ENCODE measurements at regions not wholly inside any gene's neighbourhood (a gene's known extent, or its start where the extent isn't known, plus 50 kb on each side); places are given as distances from the start of the nearest gene placed in this dataset.

DNA sequence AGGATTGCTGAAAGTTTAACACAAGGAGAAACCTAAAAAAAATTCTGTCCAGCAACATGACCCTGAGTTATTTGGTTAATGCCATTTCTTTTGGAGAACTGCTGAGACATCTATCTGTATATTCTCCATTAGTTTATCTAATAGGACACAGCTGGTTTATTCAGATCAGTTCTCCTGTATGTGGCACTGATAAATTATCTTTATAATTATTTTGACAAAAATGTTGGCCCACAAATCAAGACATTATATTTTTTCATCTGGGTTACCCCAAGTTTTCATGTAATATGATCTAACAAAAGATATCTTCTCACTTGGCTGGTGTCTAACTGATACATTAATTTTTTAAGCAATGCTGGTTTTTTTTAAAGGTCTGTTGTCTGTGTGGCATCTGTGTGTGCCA is 231.4 kb downstream of the KLF12 start:
- TF ChIP-seq EZH2phosphoT487 (IDR thresholded peaks at IDR 0.05; ENCODE audit: low read depth, severe bottlenecking, unreplicated experiment), result no peak
- H3K27ac ChIP-seq, result no peak overlapping the region
- H4K20me1 ChIP-seq (ENCODE audit: insufficient read depth, poor library complexity, severe bottlenecking), result no peaks in the 10 kb centered on the region
- H3K79me2 ChIP-seq, result no peaks in the 10 kb centered on the region
- H3K9me2 ChIP-seq (replicated peaks; ENCODE audit: insufficient read depth), result no peaks in the 10 kb centered on the region
- no peaks in the 10 kb centered on the region for H3K27me3 ChIP-seq
- H3K4me3 ChIP-seq, result no peak overlapping the region
- no peaks in the 10 kb centered on the region for H3K9me3 ChIP-seq (ENCODE audit: low read depth)
- DNase-seq (ENCODE audit: low spot score), result no peak
- no peaks in the 10 kb centered on the region for H3K36me3 ChIP-seq (replicated peaks; ENCODE audit: insufficient read depth, low read depth)
- H2AFZ ChIP-seq, result no peak overlapping the region
- H3K4me2 ChIP-seq, result no peak overlapping the region
- H3K4me1 ChIP-seq (ENCODE audit: insufficient read depth), result no peaks in the 10 kb centered on the region

DNA sequence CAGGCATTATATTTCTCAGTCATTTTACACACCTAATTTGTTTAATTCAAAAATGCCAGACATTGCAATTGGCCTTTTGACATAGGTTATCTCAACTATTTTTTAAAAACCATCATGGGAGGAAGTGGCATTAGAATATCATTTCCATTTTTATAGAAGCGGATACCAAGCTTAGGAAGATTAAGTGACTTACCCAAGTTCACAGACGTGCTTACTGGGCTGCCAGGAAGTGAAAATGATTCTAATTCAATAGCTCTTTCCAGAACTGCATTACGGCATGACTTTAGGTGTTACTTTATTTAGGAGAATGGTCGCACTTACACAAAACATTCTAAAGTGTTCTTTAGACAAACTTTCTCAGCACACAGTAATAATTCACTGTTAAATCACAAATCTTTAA is 231.9 kb downstream of the KLF12 start:
- H3K27ac ChIP-seq, result no peak overlapping the region
- no peaks in the 10 kb centered on the region for H3K36me3 ChIP-seq (replicated peaks; ENCODE audit: insufficient read depth, low read depth)
- 46% methylated on average over 4 of the region's 4 CpGs for WGBS (ENCODE audit: low lambda C conversion rate, missing lambda C conversion rate)
- no peaks in the 10 kb centered on the region for H3K4me1 ChIP-seq (ENCODE audit: insufficient read depth)
- no peak for DNase-seq (ENCODE audit: low spot score)
- H3K9me3 ChIP-seq (ENCODE audit: low read depth), result no peaks in the 10 kb centered on the region
- TF ChIP-seq CTCF (IDR thresholded peaks at IDR 0.05; ENCODE audit: poor library complexity) (no peak), EZH2 (IDR thresholded peaks at IDR 0.05; ENCODE audit: borderline replicate concordance) (no peak), EZH2phosphoT487 (IDR thresholded peaks at IDR 0.05; ENCODE audit: low read depth, severe bottlenecking, unreplicated experiment) (no peak)
- H3K4me2 ChIP-seq, result no peak overlapping the region
- H3K27me3 ChIP-seq, result no peaks in the 10 kb centered on the region
- H3K79me2 ChIP-seq, result no peaks in the 10 kb centered on the region
- no peaks in the 10 kb centered on the region for H4K20me1 ChIP-seq (ENCODE audit: insufficient read depth, poor library complexity, severe bottlenecking)
- H2AFZ ChIP-seq, result no peak overlapping the region
- no peak overlapping the region for H3K4me3 ChIP-seq
- no peaks in the 10 kb centered on the region for H3K9me2 ChIP-seq (replicated peaks; ENCODE audit: insufficient read depth)

DNA sequence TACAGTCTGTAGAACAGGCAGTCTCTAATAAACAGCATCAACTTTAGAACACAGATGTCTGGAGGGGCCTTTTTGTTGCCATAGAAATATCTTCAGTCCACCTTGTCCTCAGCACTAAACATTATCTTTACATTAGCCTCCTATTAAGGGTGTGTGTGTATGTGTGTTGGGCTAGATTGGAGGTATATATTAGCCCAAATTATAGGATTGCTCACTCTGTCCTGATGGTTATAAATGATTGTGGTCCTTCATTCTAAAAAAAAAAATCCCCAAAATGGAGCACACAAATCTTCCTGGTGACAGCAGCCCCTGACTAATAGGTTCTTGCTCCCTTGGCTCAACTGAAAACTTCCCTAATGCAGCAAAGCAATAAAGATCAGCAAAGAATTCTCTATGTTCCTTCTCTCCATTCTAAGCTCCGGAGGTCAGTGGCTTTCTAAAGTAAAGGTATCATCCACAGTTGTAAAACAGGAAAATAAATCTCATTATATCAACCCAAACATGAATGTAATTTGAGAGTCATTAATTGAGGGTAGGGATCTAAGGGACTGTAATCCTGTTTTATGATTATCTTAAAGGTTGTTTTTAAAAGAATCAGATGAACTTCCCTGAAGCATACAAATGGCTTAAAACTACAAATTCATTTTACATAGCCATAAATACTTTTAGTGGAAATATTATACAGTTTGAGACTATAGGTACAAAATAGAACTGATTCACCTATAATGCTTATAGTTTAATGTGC is 232.7 kb downstream of the KLF12 start:
- DNase-seq (ENCODE audit: low spot score), result no peak
- no peaks in the 10 kb centered on the region for H3K4me1 ChIP-seq (ENCODE audit: insufficient read depth)
- TF ChIP-seq EZH2phosphoT487 (IDR thresholded peaks at IDR 0.05; ENCODE audit: low read depth, severe bottlenecking, unreplicated experiment), result no peak
- TF ChIP-seq EZH2 (IDR thresholded peaks at IDR 0.05; ENCODE audit: borderline replicate concordance), result no peak
- TF ChIP-seq CTCF (IDR thresholded peaks at IDR 0.05; ENCODE audit: poor library complexity), result no peak
- H3K36me3 ChIP-seq (replicated peaks; ENCODE audit: insufficient read depth, low read depth), result no peaks in the 10 kb centered on the region
- no peaks in the 10 kb centered on the region for H3K27me3 ChIP-seq
- no peak overlapping the region for H3K4me2 ChIP-seq
- no peak overlapping the region for H2AFZ ChIP-seq
- H4K20me1 ChIP-seq (ENCODE audit: insufficient read depth, poor library complexity, severe bottlenecking), result no peaks in the 10 kb centered on the region
- no peak overlapping the region for H3K4me3 ChIP-seq
- H3K9me3 ChIP-seq (ENCODE audit: low read depth), result no peaks in the 10 kb centered on the region
- WGBS (ENCODE audit: low lambda C conversion rate, missing lambda C conversion rate), result 25% methylated on average over 1 of the region's 1 CpG
- H3K9me2 ChIP-seq (replicated peaks; ENCODE audit: insufficient read depth), result no peaks in the 10 kb centered on the region
- H3K79me2 ChIP-seq, result no peaks in the 10 kb centered on the region
- H3K27ac ChIP-seq, result no peak overlapping the region

DNA sequence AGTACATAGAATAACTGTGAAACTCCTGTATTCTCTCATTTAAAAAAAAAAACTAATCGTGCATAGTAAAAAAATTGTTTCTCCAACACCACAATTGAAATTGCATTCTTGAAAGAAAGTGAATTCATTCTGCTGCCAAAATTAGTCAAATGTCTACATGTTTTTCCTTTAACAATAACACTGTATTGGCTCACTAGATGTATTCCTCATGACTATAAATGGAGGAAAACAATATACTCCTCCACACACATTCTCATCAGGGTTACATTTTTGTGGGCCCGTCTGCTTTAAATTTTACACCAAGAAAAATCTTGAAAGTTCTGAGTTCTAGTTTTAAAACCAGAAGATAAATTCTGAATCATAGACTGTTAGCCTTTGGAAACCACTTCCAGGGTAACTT is 233.6 kb downstream of the KLF12 start:
- Histone ChIP-seq H3K27me3 (no peaks in the 10 kb centered on the region), H3K9me3 (ENCODE audit: low read depth) (no peaks in the 10 kb centered on the region), H2AFZ (no peak overlapping the region), H3K9me2 (replicated peaks; ENCODE audit: insufficient read depth) (no peaks in the 10 kb centered on the region), H3K4me3 (no peak overlapping the region), H3K36me3 (replicated peaks; ENCODE audit: insufficient read depth, low read depth) (no peaks in the 10 kb centered on the region), H3K4me2 (no peak overlapping the region), H3K4me1 (ENCODE audit: insufficient read depth) (no peaks in the 10 kb centered on the region), H3K27ac (no peak overlapping the region), H4K20me1 (ENCODE audit: insufficient read depth, poor library complexity, severe bottlenecking) (no peaks in the 10 kb centered on the region), H3K79me2 (no peaks in the 10 kb centered on the region)
- no peak for TF ChIP-seq CTCF (IDR thresholded peaks at IDR 0.05; ENCODE audit: poor library complexity)
- no peak for TF ChIP-seq EZH2phosphoT487 (IDR thresholded peaks at IDR 0.05; ENCODE audit: low read depth, severe bottlenecking, unreplicated experiment)
- no peak for TF ChIP-seq EZH2 (IDR thresholded peaks at IDR 0.05; ENCODE audit: borderline replicate concordance)
- DNase-seq (ENCODE audit: low spot score), result no peak
- 94% methylated on average over 2 of the region's 2 CpGs for WGBS (ENCODE audit: low lambda C conversion rate, missing lambda C conversion rate)

Measured in hepatocyte (in vitro differentiated cells).